Fibroblast of villous mesenchyme (primary cell): ENCODE measurements at regions not wholly inside any gene's neighbourhood (a gene's known extent, or its start where the extent isn't known, plus 50 kb on each side); places are given as distances from the start of the nearest gene placed in this dataset.

Experiments used
- DNase-seq: peaks from one replicate; pipeline ENCODE4 v3.0.0-alpha.2; 2010; ENCODE audit warnings: low read depth
- H3K4me3 ChIP-seq: 2 replicates; pipeline ENCODE4 v1.5.1; 2011; ENCODE audit warnings: low read depth, mild to moderate bottlenecking, low read length
- CTCF ChIP-seq: IDR thresholded peaks from 2 replicates; pipeline ENCODE4 v1.5.1; 2012; ENCODE audit warnings: low read depth, mild to moderate bottlenecking, low read length; ENCODE audit not compliant: insufficient read depth

GRCh38 chr15:70442211-70442610 lies 321.1 kb downstream of the UACA start:
- TF ChIP-seq CTCF, result no peak
- no peak for DNase-seq
- no peak overlapping the region for H3K4me3 ChIP-seq

GRCh38 chr15:70440416-70441138 lies 322.8 kb downstream of the UACA start:
- DNase-seq, result no peak
- H3K4me3 ChIP-seq, result no peak overlapping the region
- no peak for TF ChIP-seq CTCF

- DNase-seq, result no peak
- no peak for TF ChIP-seq CTCF
- no peak overlapping the region for H3K4me3 ChIP-seq
Observed at GRCh38 chr15:70439880-70440279, 323.5 kb downstream of the UACA start.

GRCh38 chr15:70439304-70439877 lies 324.0 kb downstream of the UACA start:
- peak; percentile 15 for DNase-seq
- no peak overlapping the region for H3K4me3 ChIP-seq
- no peak for TF ChIP-seq CTCF

- no peak for DNase-seq
- H3K4me3 ChIP-seq, result no peak overlapping the region
- no peak for TF ChIP-seq CTCF
Observed at GRCh38 chr15:70438776-70439175, 324.6 kb downstream of the UACA start.

GRCh38 chr15:70437882-70438451 lies 325.4 kb downstream of the UACA start:
- H3K4me3 ChIP-seq, result no peak overlapping the region
- TF ChIP-seq CTCF, result no peak
- DNase-seq, result no peak
